PFSK-1 (cell line): ENCODE measurements at regions not wholly inside any gene's neighbourhood (a gene's known extent, or its start where the extent isn't known, plus 50 kb on each side); places are given as distances from the start of the nearest gene placed in this dataset.

ENCODE experiments used
- SIN3A ChIP-seq: IDR thresholded peaks from 2 replicates; pipeline ENCODE4 v1.6.1; 2012; ENCODE audit warnings: mild to moderate bottlenecking, low read length, moderate library complexity, borderline replicate concordance; ENCODE audit not compliant: insufficient read depth
- TF ChIP-seq, protein P1 (sequence below), 2 experiments: IDR thresholded peaks; 2 replicates each; pipeline versions ENCODE4 v1.6.1 to v1.8.0; 2011 to 2012; ENCODE audit warnings: low read depth in 2 of 2, low read length in 2 of 2, control low read depth in 1 of 2, inconsistent platforms in 1 of 2, mild to moderate bottlenecking in 1 of 2, moderate library complexity in 1 of 2; ENCODE audit not compliant: insufficient read depth in 1 of 2

GRCh38 chr6:85824329-85824728, 181.6 kb upstream of the SYNCRIP start:
- no peak for TF ChIP-seq SIN3A
- TF ChIP-seq, protein P1, sequence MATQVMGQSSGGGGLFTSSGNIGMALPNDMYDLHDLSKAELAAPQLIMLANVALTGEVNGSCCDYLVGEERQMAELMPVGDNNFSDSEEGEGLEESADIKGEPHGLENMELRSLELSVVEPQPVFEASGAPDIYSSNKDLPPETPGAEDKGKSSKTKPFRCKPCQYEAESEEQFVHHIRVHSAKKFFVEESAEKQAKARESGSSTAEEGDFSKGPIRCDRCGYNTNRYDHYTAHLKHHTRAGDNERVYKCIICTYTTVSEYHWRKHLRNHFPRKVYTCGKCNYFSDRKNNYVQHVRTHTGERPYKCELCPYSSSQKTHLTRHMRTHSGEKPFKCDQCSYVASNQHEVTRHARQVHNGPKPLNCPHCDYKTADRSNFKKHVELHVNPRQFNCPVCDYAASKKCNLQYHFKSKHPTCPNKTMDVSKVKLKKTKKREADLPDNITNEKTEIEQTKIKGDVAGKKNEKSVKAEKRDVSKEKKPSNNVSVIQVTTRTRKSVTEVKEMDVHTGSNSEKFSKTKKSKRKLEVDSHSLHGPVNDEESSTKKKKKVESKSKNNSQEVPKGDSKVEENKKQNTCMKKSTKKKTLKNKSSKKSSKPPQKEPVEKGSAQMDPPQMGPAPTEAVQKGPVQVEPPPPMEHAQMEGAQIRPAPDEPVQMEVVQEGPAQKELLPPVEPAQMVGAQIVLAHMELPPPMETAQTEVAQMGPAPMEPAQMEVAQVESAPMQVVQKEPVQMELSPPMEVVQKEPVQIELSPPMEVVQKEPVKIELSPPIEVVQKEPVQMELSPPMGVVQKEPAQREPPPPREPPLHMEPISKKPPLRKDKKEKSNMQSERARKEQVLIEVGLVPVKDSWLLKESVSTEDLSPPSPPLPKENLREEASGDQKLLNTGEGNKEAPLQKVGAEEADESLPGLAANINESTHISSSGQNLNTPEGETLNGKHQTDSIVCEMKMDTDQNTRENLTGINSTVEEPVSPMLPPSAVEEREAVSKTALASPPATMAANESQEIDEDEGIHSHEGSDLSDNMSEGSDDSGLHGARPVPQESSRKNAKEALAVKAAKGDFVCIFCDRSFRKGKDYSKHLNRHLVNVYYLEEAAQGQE (IDR thresholded peaks at IDR 0.05; ENCODE audit: insufficient read depth in 1 of 2, low read depth in 2 of 2, low read length in 2 of 2), result no peak
